GM23338 (cell line): ENCODE measurements at regions not wholly inside any gene's neighbourhood (a gene's known extent, or its start where the extent isn't known, plus 50 kb on each side); places are given as distances from the start of the nearest gene placed in this dataset.

Source experiments
- ATAC-seq: fragments of 200-7000 bp; cut with Tn5 transposase; 3 replicates; pipeline ENCODE4 v1.9.1; 2020
- DNase-seq: peaks from one replicate; pipeline ENCODE4 v3.0.0-alpha.2; 2015; ENCODE audit warnings: low spot score
- H2AFZ ChIP-seq: fragments of 200-600 bp; sonication (generic); 2 replicates; pipeline ENCODE4 v1.8.0; 2016; ENCODE audit warnings: antibody characterized with exemption, mild to moderate bottlenecking, moderate library complexity
- H3F3A ChIP-seq: fragments of 200-600 bp; sonication (generic); replicated peaks from 2 replicates; pipeline ENCODE4 v1.8.0; 2017; ENCODE audit warnings: antibody characterized with exemption, mixed run types, low read depth
- H3K27ac ChIP-seq: fragments of 200-600 bp; sonication (generic); 2 replicates; pipeline ENCODE4 v1.6.1; 2016; ENCODE audit warnings: low read depth
- H3K27me3 ChIP-seq: fragments of 200-600 bp; sonication (generic); 2 replicates; pipeline ENCODE4 v1.8.0; 2016; ENCODE audit warnings: mild to moderate bottlenecking, mixed run types, moderate library complexity; ENCODE audit not compliant: insufficient read depth
- H3K36me3 ChIP-seq: fragments of 200-600 bp; sonication (generic); 2 replicates; pipeline ENCODE4 v1.8.0; 2016; ENCODE audit warnings: mild to moderate bottlenecking; ENCODE audit not compliant: insufficient read depth
- H3K4me1 ChIP-seq: fragments of 200-600 bp; sonication (generic); 2 replicates; pipeline ENCODE4 v1.8.0; 2016; ENCODE audit warnings: mild to moderate bottlenecking, moderate library complexity; ENCODE audit not compliant: insufficient read depth
- H3K4me2 ChIP-seq: fragments of 200-600 bp; sonication (generic); 2 replicates; pipeline ENCODE4 v1.7.1; 2017; ENCODE audit warnings: mixed run types
- H3K4me3 ChIP-seq: fragments of 200-600 bp; sonication (generic); 2 replicates; pipeline ENCODE4 v1.6.1; 2016; ENCODE audit warnings: mixed run types
- H3K79me2 ChIP-seq: fragments of 200-600 bp; sonication (generic); replicated peaks from 2 replicates; pipeline ENCODE4 v1.8.0; 2017; ENCODE audit warnings: mild to moderate bottlenecking; ENCODE audit not compliant: insufficient read depth
- H3K9me2 ChIP-seq: fragments of 200-600 bp; sonication (generic); 2 replicates; pipeline ENCODE4 v1.8.0; 2017; ENCODE audit not compliant: insufficient read depth
- H4K20me1 ChIP-seq: fragments of 200-600 bp; sonication (generic); replicated peaks from 2 replicates; pipeline ENCODE4 v1.8.0; 2017; ENCODE audit warnings: mild to moderate bottlenecking; ENCODE audit not compliant: insufficient read depth
- H3K27ac Mint-ChIP-seq: 2 replicates; pipeline ENCODE4 v1.8.0; 2020; ENCODE audit warnings: inconsistent platforms, mild to moderate bottlenecking, moderate library complexity, mixed read lengths
- H3K27me3 Mint-ChIP-seq: 3 replicates; pipeline ENCODE4 v1.8.0; 2022; ENCODE audit warnings: low read depth, mild to moderate bottlenecking, moderate library complexity, mixed read lengths, inconsistent platforms; ENCODE audit not compliant: insufficient read depth, poor library complexity
- H3K36me3 Mint-ChIP-seq: 3 replicates; pipeline ENCODE4 v1.8.0; 2021; ENCODE audit warnings: low read depth, mild to moderate bottlenecking, inconsistent platforms, moderate library complexity, mixed read lengths
- H3K4me1 Mint-ChIP-seq: 3 replicates; pipeline ENCODE4 v1.8.0; 2020; ENCODE audit warnings: mild to moderate bottlenecking, inconsistent platforms, mixed read lengths
- H3K4me3 Mint-ChIP-seq: 3 replicates; pipeline ENCODE4 v1.8.0; 2021; ENCODE audit warnings: moderate library complexity, mild to moderate bottlenecking, inconsistent platforms, mixed read lengths
- H3K9me3 Mint-ChIP-seq: 3 replicates; pipeline ENCODE4 v1.8.0; 2020; ENCODE audit warnings: moderate library complexity, mild to moderate bottlenecking, inconsistent platforms, mixed read lengths
- REST ChIP-seq: IDR thresholded peaks from one replicate; pipeline ENCODE4 v1.6.1; 2018; ENCODE audit warnings: antibody characterized with exemption; ENCODE audit not compliant: unreplicated experiment
- STAT1 ChIP-seq: IDR thresholded peaks from one replicate; pipeline ENCODE4 v1.6.1; 2016; ENCODE audit warnings: antibody characterized with exemption; ENCODE audit not compliant: unreplicated experiment
- ZNF114 ChIP-seq: fragments of 250-450 bp; sonication (Bioruptor Pico); IDR thresholded peaks from 2 replicates; pipeline ENCODE4 v1.5.0; 2020; ENCODE audit warnings: mild to moderate bottlenecking, moderate library complexity
- ZNF462 ChIP-seq: fragments of 250-450 bp; sonication (Bioruptor Pico); IDR thresholded peaks from 2 replicates; pipeline ENCODE4 v1.5.0; 2020; ENCODE audit warnings: mild to moderate bottlenecking, moderate library complexity

- no peak overlapping the region for H2AFZ ChIP-seq
- H3K4me2 ChIP-seq, result no peak overlapping the region
- ATAC-seq, result no peak
- no peaks in the 10 kb centered on the region for H4K20me1 ChIP-seq
- H3K27me3 Mint-ChIP-seq, result no peaks in the 10 kb centered on the region
- TF ChIP-seq REST, result no peak
- TF ChIP-seq STAT1, result no peak
- TF ChIP-seq ZNF462 (CRISPR knock-in tag), result no peak
- no peak for TF ChIP-seq ZNF114 (CRISPR knock-in tag)
- no peaks in the 10 kb centered on the region for H3K27me3 ChIP-seq
- no peak overlapping the region for H3K4me3 Mint-ChIP-seq
- no peaks in the 10 kb centered on the region for H3K4me1 Mint-ChIP-seq
- H3K4me3 ChIP-seq, result no peak overlapping the region
- no peak overlapping the region for H3K27ac Mint-ChIP-seq
- no peaks in the 10 kb centered on the region for H3F3A ChIP-seq
- no peaks in the 10 kb centered on the region for H3K9me3 Mint-ChIP-seq
- H3K36me3 Mint-ChIP-seq, result no peaks in the 10 kb centered on the region
- H3K27ac ChIP-seq, result no peak overlapping the region
- no peak for DNase-seq
- no peaks in the 10 kb centered on the region for H3K36me3 ChIP-seq
- H3K79me2 ChIP-seq, result no peaks in the 10 kb centered on the region
- H3K4me1 ChIP-seq, result no peaks in the 10 kb centered on the region
- peaks cover 1% of the 10 kb centered on the region; the same call in 1 of the 2 replicates for H3K9me2 ChIP-seq
Measured at GRCh38 chr2:12588986-12589385, 127.8 kb upstream of the TRIB2 start.
